H9 (cell line): ENCODE measurements at regions not wholly inside any gene's neighbourhood (a gene's known extent, or its start where the extent isn't known, plus 50 kb on each side); places are given as distances from the start of the nearest gene placed in this dataset.

Source experiments
- DNase-seq: peaks from one replicate; pipeline ENCODE4 v3.0.0-alpha.2; 2017
- H2AFZ ChIP-seq: one replicate; pipeline ENCODE4 v1.6.1; 2013; ENCODE audit warnings: mild to moderate bottlenecking, low read length, control low read depth, moderate library complexity
- H2AK5ac ChIP-seq: 2 replicates; pipeline ENCODE4 v1.6.1; 2013; ENCODE audit warnings: low read length, control low read depth, mixed read lengths; ENCODE audit not compliant: insufficient read length
- H2BK120ac ChIP-seq: one replicate; pipeline ENCODE4 v1.6.1; 2013; ENCODE audit warnings: low read depth, mild to moderate bottlenecking, low read length, control low read depth, inconsistent platforms; ENCODE audit not compliant: poor library complexity, severe bottlenecking
- H2BK12ac ChIP-seq: 2 replicates; pipeline ENCODE4 v1.6.1; 2013; ENCODE audit warnings: low read length, control low read depth, mixed read lengths, low read depth; ENCODE audit not compliant: insufficient read length
- H2BK15ac ChIP-seq: 2 replicates; pipeline ENCODE4 v1.6.1; 2013; ENCODE audit warnings: low read depth, low read length, control low read depth
- H2BK20ac ChIP-seq: one replicate; pipeline ENCODE4 v1.6.1; 2013; ENCODE audit warnings: low read depth, mild to moderate bottlenecking, low read length, control low read depth, inconsistent platforms; ENCODE audit not compliant: poor library complexity, severe bottlenecking
- H2BK5ac ChIP-seq: 2 replicates; pipeline ENCODE4 v1.6.1; 2013; ENCODE audit warnings: low read length, control low read depth, mixed read lengths; ENCODE audit not compliant: insufficient read length
- H3K14ac ChIP-seq: 2 replicates; pipeline ENCODE4 v1.6.1; 2013; ENCODE audit warnings: low read length, control low read depth; ENCODE audit not compliant: insufficient read depth
- H3K18ac ChIP-seq: 2 replicates; pipeline ENCODE4 v1.6.1; 2013; ENCODE audit warnings: low read depth, mild to moderate bottlenecking, mixed read lengths, low read length, control low read depth; ENCODE audit not compliant: insufficient read length
- H3K23ac ChIP-seq: 2 replicates; pipeline ENCODE4 v1.6.1; 2013; ENCODE audit warnings: low read length, control low read depth, mixed read lengths, low read depth; ENCODE audit not compliant: insufficient read length
- H3K23me2 ChIP-seq: 2 replicates; pipeline ENCODE4 v1.6.1; 2013; ENCODE audit warnings: low read depth, mild to moderate bottlenecking, mixed read lengths, low read length, control low read depth; ENCODE audit not compliant: insufficient read length, poor library complexity, severe bottlenecking
- H3K27ac ChIP-seq: 2 replicates; pipeline ENCODE4 v1.5.1; 2013; ENCODE audit warnings: low read length, control low read depth, mixed read lengths, low read depth; ENCODE audit not compliant: insufficient read length
- H3K27me3 ChIP-seq: 2 replicates; pipeline ENCODE4 v1.6.1; 2013; ENCODE audit warnings: low read length, control low read depth, inconsistent platforms; ENCODE audit not compliant: insufficient read depth
- H3K4ac ChIP-seq: 2 replicates; pipeline ENCODE4 v1.6.1; 2013; ENCODE audit warnings: low read depth, mild to moderate bottlenecking, control low read depth, inconsistent platforms, low read length, moderate library complexity
- H3K4me1 ChIP-seq: 2 replicates; pipeline ENCODE4 v1.6.1; 2013; ENCODE audit warnings: low read length, control low read depth, inconsistent platforms; ENCODE audit not compliant: insufficient read depth
- H3K4me2 ChIP-seq: 2 replicates; pipeline ENCODE4 v1.6.1; 2013; ENCODE audit warnings: low read length, control low read depth, mixed read lengths; ENCODE audit not compliant: insufficient read length, insufficient read depth
- H3K56ac ChIP-seq: 2 replicates; pipeline ENCODE4 v1.6.1; 2013; ENCODE audit warnings: low read depth, mild to moderate bottlenecking, mixed read lengths, low read length, control low read depth; ENCODE audit not compliant: insufficient read length
- H3K79me1 ChIP-seq: 2 replicates; pipeline ENCODE4 v1.6.1; 2013; ENCODE audit warnings: low read depth, mild to moderate bottlenecking, moderate library complexity, low read length, control low read depth, inconsistent platforms; ENCODE audit not compliant: insufficient read depth, poor library complexity, severe bottlenecking
- H3K79me2 ChIP-seq: 2 replicates; pipeline ENCODE4 v1.6.1; 2013; ENCODE audit warnings: low read length, control low read depth, inconsistent platforms; ENCODE audit not compliant: insufficient read depth
- H3K9ac ChIP-seq: 2 replicates; pipeline ENCODE4 v1.6.1; 2013; ENCODE audit warnings: low read length, control low read depth, mixed read lengths; ENCODE audit not compliant: insufficient read length; ENCODE audit errors: extremely low read depth
- H3K9me3 ChIP-seq: one replicate; pipeline ENCODE4 v1.6.1; 2013; ENCODE audit warnings: low read depth, low read length, inconsistent platforms; ENCODE audit not compliant: control insufficient read depth
- H3T11ph ChIP-seq: one replicate; pipeline ENCODE4 v1.6.1; 2013; ENCODE audit warnings: mild to moderate bottlenecking, low read length, control low read depth, inconsistent platforms
- H4K20me1 ChIP-seq: one replicate; pipeline ENCODE4 v1.6.1; 2013; ENCODE audit not compliant: control insufficient read depth, insufficient read length, insufficient read depth
- H4K5ac ChIP-seq: 2 replicates; pipeline ENCODE4 v1.6.1; 2013; ENCODE audit warnings: low read depth, mild to moderate bottlenecking, mixed read lengths, low read length, control low read depth; ENCODE audit not compliant: insufficient read length
- H4K8ac ChIP-seq: replicated peaks from 2 replicates; pipeline ENCODE4 v1.6.1; 2013; ENCODE audit warnings: low read length, control low read depth, mixed read lengths, low read depth; ENCODE audit not compliant: insufficient read length
- H4K91ac ChIP-seq: 2 replicates; pipeline ENCODE4 v1.6.1; 2013; ENCODE audit warnings: low read depth, mild to moderate bottlenecking, moderate library complexity, mixed read lengths, low read length, control low read depth; ENCODE audit not compliant: insufficient read length
- H3K27ac Mint-ChIP-seq, 3 experiments: 2 replicates in 2 of 3; 3 replicates in 1 of 3; pipeline ENCODE4 v1.8.0; 2020 to 2021; ENCODE audit warnings: mixed read lengths in 3 of 3, mild to moderate bottlenecking in 1 of 3, moderate library complexity in 1 of 3
- H3K27me3 Mint-ChIP-seq: 2 replicates; pipeline ENCODE4 v1.8.0; 2021; ENCODE audit warnings: low read depth, mild to moderate bottlenecking, moderate library complexity, mixed read lengths
- H3K36me3 Mint-ChIP-seq, 3 experiments: 2 replicates in 2 of 3; 3 replicates in 1 of 3; pipeline ENCODE4 v1.8.0; 2020 to 2021; ENCODE audit warnings: low read depth in 3 of 3, mixed read lengths in 3 of 3; ENCODE audit not compliant: insufficient read depth in 1 of 3
- H3K4me1 Mint-ChIP-seq, 2 experiments: 2 replicates each; pipeline ENCODE4 v1.8.0; 2020; ENCODE audit warnings: mixed read lengths in 2 of 2
- H3K4me3 Mint-ChIP-seq, 2 experiments: 2 replicates in 1 of 2; 3 replicates in 1 of 2; pipeline ENCODE4 v1.8.0; 2020 to 2021; ENCODE audit warnings: mild to moderate bottlenecking in 2 of 2, mixed read lengths in 2 of 2, moderate library complexity in 1 of 2
- H3K9me3 Mint-ChIP-seq, 2 experiments: 2 replicates in 1 of 2; 3 replicates in 1 of 2; pipeline ENCODE4 v1.8.0; 2020; ENCODE audit warnings: mild to moderate bottlenecking in 2 of 2, mixed read lengths in 2 of 2, moderate library complexity in 1 of 2
- CTCF ChIP-seq: fragments of 200-600 bp; sonication (generic); conservative IDR thresholded peaks from 3 replicates; pipeline ENCODE4 v1.8.0; 2021; ENCODE audit warnings: antibody characterized with exemption, mild to moderate bottlenecking
- WGBS: extraction: QIAGEN DNeasy Blood & Tissue Kit; methylation state at CpG from one replicate; pipeline ENCODE4 v1.1.7; 2013; ENCODE audit warnings: missing lambda C conversion rate, low lambda C conversion rate, mixed read lengths; ENCODE audit not compliant: insufficient read length; ENCODE audit errors: extremely low coverage; 5-methylcytosine and 5-hydroxymethylcytosine counted together

- Histone ChIP-seq H2BK5ac (no peak overlapping the region), H2AFZ (no peak overlapping the region), H3K23me2 (no peaks in the 10 kb centered on the region), H3K56ac (no peak overlapping the region), H2BK20ac (no peak overlapping the region), H4K20me1 (no peaks in the 10 kb centered on the region), H3K4ac (no peak overlapping the region), H4K5ac (no peak overlapping the region), H2BK15ac (no peak overlapping the region), H2AK5ac (no peak overlapping the region), H4K8ac (no peak overlapping the region), H3K27ac (no peak overlapping the region), H3K4me2 (no peak overlapping the region), H3T11ph (no peak overlapping the region), H2BK120ac (no peak overlapping the region), H3K4me1 (no peaks in the 10 kb centered on the region), H2BK12ac (no peak overlapping the region), H3K27me3 (no peaks in the 10 kb centered on the region), H3K14ac (no peak overlapping the region), H3K9me3 (no peaks in the 10 kb centered on the region), H4K91ac (no peak overlapping the region), H3K18ac (no peak overlapping the region), H3K79me1 (no peaks in the 10 kb centered on the region), H3K9ac (no peak overlapping the region), H3K23ac (no peak overlapping the region), H3K79me2 (no peaks in the 10 kb centered on the region)
- no peaks in the 10 kb centered on the region for H3K36me3 Mint-ChIP-seq
- peak overlapping the region in 1 of 3 experiments; percentile 38; a peak in 3 of 7 replicates for H3K27ac Mint-ChIP-seq
- no CpG with 5 or more reads among the region's 4 CpGs for WGBS
- H3K9me3 Mint-ChIP-seq, result no peaks in the 10 kb centered on the region
- no peak for DNase-seq
- H3K27me3 Mint-ChIP-seq, result no peaks in the 10 kb centered on the region
- peaks cover 14% of the 10 kb centered on the region in 2 experiments for H3K4me1 Mint-ChIP-seq
- H3K4me3 Mint-ChIP-seq, result no peak overlapping the region
- no peak for TF ChIP-seq CTCF
These were observed 292.4 kb upstream of the CBLB start for GRCh38 chr3:106161246-106161645.
